Hematopoietic multipotent progenitor cell (in vitro differentiated cells): ENCODE measurements at regions not wholly inside any gene's neighbourhood (a gene's known extent, or its start where the extent isn't known, plus 50 kb on each side); places are given as distances from the start of the nearest gene placed in this dataset.

ENCODE experiments used
- DNase-seq, 3 donors: peaks; one replicate each; pipeline ENCODE4 v3.0.0-alpha.2; 2011 to 2015; ENCODE audit warnings: low read depth in 2 of 3, low spot score in 2 of 3

DNA sequence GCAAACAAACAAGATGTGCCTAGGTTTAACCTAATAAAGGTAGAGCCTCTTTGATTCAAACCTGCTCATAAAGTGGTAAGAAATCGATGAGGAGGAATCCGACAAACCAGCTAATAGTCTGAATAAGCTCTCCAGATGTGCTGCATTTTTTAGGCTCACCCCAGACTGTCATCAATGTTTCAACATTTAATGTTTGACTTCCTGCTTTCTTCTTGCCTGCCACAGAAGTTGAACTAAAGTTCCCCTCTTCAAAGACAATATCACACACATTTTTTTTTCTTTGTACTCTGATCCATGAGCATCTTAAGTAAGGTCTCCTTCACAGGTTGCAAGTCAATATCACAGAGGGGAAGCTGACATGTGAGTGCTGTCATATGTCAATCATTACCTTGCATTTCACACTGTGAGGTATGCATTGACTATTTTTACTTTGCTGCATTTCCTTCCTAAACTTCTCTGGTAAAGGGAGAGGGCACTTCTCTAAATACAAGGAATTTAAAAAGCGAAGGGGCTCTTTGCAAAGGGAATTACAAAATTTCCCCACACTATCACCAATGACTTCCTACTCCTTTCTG lies 172.3 kb upstream of the MCTP2 start:
- DNase-seq, result peak in 1 of 3 donors; percentile 11

DNA sequence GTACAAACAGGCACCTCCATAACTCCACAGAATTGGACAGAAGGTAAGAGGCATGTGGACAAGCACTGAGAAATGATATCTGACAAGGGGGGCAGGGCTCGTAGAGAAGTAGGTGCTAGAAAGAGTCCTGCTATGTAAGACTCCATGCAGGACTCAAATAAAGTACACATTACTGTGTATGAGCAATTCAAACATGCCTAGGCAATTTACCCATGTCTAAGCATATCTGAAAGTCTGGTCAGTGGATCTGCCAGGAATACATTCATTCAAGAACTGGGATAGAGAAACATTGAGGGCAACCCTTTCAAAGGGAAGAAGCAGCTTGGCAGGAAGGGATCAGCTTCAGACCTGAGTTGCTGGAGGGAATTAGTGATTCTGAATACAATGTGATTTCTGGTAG lies 174.1 kb upstream of the MCTP2 start:
- DNase-seq, result no peak

DNA sequence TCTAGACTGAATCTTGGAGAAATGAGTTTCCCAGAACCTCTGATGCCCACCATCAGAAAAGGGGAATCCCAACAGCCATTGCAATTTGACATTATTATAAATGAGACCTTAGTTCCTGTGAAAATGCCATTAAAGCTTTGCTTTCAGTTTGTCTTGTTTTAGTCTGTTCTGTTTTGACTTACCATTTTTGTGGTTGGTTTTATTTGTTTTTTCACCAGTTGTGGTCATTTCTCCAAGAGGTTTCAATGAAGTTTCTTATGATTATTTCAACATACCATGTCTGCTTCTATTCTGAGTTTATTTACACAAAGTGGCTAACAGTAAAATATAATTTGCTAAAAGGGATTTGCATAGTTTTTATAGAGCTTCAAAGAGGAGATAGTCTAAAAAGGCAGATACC lies 175.0 kb upstream of the MCTP2 start:
- DNase-seq, result peak in 1 of 3 donors; percentile 19

DNA sequence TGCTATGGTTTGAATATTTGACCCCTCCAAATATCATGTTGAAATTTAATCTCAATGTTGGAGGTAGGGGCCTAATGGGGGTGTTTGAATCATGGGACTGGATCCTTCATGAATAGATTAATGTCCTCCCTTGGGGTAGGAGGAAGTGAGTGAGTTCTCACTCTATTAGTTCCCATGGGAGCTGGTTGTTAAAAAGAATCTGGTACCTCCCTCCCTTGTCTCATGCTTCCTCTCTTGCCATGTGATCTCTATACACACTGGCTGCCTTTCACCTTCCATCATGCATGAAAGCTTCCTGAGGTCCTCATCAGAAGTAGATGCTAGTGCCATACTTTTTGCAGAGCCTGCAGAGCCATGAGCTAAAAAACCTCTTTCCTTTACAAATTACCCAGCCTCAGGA lies 177.7 kb upstream of the MCTP2 start:
- no peak for DNase-seq

DNA sequence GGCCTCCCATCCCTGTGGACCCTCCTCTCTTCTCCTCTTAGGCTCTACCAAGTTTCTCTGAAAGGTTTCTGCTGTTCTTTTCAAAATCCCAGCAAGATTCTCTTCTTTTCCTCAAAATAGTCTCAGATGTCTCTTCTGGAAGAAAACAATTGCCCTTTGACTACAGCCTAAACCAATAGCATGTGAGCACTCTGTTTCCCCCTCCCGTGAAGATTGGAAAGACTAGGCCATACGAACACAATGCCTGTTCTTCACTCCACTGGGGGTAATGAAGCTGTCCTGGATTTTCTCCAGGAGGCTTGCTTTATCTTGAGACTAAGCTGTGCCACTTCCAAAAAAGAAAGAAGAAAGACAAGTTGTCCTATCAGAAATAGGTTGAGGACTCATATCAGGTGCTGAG lies 178.7 kb upstream of the MCTP2 start:
- no peak for DNase-seq

DNA sequence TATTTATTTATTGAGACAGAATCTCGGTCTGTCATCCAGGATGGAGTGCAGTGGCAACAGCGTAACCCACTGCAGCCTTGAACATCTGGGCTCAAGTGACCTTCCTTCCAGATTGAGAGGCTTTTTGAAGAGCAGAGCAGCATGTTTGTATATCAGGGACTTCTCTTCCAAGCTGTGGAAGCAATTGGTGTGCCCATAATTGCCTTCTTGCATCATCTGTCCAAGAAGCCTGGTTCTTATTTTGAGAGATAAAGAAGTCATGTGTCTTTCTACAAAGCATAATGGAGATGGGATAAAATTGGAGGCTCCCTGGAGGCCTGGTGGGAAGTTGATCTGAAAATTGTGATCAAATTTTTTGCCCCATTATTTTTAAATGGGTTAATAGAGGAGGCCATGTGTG lies 183.8 kb upstream of the MCTP2 start:
- no peak for DNase-seq

DNA sequence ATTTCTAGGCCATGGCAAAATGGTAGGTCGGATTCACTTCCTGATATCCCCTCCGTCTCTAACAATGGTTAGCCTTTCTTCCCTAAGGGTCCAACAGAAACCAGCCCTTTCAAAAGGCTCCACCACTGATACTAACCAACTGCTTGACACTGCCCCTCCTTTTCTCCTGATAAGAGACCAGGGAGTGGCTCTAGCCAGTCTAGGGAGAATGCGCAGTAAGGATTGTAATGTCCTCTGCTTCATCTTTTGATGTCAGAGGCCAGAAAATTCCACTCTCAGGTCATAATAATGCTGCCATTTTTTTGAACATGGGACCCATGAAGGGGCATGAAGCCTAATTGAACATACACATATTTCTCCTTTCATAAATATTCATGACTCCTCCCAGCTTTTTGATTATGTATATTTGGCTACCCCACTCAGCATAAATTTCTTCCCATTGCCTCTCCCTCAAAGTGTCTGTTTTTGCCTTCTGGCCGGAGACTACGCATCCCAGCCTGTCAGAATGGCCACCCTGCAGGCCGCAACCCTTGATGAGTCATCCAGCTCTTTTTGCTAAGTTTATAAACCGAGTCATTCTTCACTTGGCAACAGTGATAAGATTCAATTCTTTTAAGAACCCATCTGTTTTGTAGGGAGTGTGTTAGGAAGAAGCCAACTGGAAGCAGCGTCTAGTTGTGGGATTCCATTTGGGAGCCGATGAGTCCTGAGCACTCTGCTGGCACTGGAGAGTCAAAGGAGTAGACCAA lies 189.0 kb upstream of the MCTP2 start:
- no peak for DNase-seq

DNA sequence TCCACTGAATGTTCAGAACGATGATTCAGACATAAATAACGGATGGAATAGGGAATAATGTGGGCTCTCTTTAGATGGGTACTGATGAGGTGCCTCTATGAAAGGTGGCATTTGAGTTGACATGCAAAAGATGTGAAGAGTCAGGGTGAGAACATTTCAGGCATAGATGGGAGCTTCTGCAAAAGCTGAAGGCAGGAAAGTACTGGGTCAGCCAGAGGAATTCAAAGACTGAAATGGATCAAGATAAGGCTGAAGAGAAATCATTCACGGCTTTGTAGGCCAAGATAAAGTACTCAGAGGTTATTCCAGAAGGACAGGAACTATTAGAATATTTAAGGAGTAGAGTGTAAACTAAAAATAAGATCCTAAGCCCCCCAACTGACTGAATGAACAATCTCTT lies 189.6 kb upstream of the MCTP2 start:
- DNase-seq, result no peak

DNA sequence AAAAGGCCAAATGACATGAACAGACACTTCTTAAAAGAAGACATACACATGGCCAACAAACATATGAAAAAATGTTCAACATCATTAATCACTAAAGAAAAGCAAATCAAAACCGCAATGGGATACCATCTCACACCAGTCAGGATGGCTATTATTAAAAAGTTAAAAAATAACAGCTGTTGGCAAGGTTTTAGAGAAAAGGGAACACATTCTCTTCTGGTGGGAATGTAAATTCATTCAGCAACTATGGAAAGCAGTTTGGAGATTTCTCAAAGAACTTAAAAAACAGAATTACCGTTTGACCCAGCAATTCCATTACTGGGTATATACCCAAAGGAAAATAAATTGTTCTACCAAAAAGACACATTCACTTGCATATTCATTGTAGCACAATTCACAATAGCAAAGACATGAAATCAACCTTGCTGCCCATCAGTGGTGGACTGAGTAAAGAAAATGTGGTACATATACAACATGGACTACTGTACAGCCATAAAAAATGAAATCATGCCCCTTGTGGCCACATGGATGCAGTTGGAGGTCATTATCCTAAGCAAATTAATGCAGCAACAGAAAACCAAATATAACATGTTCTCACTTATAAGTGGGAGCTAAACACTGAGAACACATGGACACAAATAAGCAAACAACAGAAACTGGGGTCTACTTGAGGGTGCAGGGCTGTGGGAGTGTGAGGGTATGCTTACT lies 190.7 kb upstream of the MCTP2 start:
- DNase-seq, result no peak

DNA sequence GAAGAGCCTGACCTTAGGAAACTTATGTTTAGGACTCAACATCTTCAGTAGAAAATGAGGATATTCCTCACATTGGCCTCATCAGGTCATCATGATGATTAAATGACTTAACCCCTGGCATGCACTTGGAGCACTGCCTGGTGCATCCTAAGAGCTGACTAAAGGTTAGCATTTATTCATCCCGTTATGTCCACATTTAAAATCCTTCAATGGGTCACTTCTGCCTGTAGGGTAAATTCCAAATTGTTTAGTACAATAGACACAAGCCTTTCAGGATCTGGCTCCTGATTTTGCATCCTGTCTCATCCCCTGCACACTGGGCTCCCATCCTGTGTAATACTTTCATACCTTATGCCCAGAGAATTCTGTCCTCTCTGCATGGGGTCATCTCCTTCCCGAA lies 195.2 kb upstream of the MCTP2 start:
- no peak for DNase-seq

DNA sequence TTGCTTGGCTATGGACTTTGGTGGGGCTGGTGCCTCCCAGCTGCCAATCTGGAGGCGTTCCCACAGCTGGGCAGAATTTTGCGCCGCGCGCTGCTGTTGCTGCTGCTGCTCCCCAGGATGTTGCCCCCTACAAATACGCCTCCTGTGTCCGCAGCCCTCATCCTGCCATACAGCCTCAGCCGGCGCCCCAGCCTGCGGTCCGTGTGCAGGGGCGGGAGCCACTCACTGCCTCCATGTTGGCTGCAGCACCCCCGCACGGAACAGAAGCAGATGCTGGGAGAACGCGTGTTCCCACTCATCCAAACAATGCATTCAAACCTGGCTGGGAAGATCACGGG lies 197.7 kb upstream of the MCTP2 start:
- DNase-seq, result no peak

DNA sequence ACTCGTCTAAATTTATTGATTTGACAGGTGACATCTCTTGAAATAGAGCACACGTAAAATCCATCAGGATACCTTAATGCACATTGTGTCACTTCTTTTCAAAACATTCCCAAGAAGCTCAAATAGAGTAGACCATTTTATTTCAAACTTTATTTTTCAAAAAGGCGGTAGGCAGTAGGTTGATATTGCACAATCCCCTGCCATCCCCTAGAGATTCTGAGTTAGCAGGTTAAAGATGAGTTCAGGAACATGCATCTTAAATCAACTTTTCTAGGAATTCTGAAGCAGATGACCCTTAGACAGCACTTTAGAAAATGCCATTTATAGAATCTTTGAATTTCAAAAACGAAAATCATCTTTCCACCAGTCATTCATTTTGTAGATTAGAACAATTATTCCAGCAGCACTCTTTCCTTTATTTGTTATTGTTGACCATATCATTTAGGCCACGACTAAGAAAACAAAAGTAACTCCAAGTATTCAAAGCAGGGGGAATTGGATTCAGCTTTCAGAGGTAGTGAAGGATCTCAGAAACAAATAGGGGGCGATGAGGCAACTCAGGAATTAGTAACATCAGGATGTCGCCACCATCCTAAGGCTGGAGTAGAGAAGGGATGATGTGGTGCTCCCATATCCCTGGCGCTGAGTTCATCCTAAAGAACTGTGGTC lies 198.2 kb upstream of the MCTP2 start:
- no peak for DNase-seq

DNA sequence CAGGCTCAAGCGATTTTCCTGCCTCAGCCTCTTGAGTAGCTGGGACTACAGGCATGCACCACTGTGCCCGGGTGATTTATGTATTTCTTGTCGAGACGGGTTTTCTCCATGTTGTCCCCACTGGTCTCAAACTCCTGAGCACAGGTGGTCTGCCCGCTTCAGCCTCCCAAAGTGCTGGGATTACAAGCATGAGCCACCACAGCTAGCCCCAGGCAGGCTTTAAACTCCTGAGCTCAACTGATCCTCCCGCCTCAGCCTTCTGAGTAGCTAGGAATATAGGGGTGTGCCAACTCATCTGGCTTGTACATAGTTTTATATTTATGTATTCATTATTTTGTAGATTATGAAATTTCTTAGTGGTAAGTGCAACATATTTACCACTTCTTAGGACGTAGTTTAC lies 198.8 kb upstream of the MCTP2 start:
- no peak for DNase-seq

DNA sequence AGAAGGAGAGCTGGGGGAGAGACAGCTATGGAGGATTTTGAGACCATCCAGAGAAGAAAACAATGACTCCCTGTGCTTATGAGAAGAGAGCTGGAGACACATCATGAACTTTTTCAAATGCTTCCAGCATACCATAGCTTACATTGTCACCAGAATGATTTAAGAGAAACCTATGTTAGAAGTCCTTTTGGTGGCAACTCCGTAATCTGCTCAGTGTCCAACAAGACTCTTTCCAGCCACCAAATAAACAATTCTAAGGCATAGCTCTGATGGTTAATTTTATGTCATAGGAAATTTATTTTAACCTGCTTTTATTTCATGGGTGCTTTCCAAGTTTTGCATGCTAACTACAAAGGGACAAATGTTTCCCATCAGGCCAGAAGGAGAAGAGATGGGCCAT lies 200.3 kb upstream of the MCTP2 start:
- no peak for DNase-seq

DNA sequence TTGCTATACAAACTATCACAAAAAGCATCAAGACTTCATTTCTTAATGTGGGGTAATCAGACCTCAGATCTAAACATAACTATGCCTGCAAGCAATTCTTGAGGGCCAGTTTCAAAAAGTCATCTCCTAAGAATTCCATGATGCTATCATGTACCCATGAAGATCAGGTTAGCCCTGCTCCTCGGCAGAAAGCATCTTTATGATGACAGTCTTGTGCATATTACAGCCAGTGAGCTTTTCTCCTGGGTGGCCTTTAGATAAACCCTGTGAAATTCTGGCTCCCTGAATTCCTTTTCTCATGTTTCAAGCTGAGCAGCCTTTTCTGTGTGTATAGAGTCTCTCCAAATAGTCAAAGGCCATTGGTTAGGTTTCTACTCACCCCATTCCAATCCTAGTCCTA lies 201.9 kb upstream of the MCTP2 start:
- DNase-seq, result no peak

DNA sequence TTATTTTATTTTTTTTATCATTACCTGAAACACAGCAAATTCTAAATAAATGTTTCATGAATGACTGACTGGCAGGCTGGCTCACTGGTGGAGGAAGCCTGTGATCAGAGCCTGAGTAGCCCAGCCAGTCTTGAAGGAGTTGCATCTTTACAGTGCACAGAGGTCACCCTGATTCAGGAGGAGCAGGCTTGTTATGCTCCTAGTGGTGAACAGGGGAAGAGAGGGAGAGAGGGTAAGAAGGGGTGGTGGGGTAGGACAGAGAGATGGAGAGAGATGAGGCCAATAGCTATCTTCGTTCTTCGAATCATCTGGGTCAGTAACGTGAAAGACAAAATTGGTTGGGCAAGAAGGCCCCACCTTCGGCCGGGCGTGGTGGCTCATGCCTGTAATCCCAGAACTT lies 202.6 kb upstream of the MCTP2 start:
- no peak for DNase-seq

DNA sequence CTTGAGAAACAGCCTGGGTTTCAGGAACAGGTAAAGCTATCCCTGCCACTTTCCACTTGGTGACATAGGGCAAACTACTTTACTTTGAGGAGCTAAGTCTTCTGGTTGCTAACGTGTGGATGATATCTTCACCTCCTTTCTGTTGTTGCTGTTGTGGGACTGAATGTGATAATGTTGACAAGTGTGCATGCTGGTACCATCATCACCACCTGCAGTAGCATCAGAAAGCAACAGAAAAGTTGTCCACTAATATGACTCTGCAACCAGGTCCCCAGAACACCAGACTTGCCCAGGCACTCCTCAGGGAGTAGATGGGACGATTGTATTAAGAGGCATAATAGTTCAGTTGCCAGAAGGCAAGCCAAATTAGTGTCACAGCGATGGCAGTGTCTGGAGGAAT lies 203.2 kb upstream of the MCTP2 start:
- DNase-seq, result no peak

DNA sequence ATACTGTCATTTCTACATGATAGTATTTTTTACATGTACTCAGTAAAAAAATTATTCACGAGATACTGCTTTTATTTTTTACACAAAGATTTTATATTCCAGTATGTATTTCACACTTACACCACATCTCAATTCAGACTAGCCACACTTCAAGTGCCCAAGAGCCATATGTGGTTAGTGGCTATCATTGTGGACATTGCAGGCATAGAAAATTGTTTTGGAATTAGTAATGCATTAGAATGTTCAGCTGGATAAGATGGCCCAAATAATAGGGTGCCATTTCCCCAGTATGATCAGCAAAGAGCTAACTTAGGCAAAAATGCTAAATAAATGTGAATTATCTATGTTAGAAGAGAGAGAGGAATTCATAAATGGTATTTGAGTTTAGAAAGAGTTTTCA lies 203.8 kb upstream of the MCTP2 start:
- DNase-seq, result no peak

DNA sequence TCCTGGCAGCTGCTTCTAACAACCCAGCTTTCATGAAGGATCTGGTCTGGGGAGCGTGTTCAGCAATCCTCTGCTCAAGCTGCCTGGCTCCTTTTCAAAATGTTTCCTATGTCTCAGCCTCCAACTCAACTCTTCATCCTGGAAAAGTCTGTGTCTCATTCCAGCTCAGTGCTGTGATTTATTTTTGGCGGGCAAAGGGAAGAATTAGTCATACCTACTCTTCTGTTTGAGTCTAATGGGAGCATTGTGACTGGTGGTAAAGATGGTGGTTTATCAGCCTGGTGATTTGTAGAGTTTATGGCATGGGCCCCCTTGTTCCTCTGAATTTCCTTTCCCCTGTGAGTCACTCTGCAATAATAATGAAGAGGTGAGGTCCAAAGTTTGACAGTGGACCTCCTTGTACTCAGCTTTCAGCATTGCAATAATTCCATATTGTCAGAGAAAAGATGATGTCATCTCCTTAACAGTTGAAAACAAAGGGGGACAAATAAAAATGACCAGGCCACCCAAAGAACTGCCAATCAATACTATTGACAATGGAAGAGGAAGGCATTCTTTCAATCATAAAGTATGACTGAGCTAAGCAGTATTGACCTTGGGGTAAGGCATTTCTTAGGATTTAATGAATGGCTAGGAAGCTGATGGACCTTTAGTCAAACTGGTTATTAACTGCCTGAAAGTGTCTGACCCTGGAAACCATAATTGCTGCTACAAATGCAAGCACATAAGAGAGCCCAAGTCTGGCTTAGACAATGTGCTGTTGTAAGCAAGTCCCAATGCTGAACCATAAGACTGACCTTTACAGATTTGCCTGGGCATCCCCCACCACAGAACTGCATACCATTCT lies 204.7 kb upstream of the MCTP2 start:
- DNase-seq, result no peak

DNA sequence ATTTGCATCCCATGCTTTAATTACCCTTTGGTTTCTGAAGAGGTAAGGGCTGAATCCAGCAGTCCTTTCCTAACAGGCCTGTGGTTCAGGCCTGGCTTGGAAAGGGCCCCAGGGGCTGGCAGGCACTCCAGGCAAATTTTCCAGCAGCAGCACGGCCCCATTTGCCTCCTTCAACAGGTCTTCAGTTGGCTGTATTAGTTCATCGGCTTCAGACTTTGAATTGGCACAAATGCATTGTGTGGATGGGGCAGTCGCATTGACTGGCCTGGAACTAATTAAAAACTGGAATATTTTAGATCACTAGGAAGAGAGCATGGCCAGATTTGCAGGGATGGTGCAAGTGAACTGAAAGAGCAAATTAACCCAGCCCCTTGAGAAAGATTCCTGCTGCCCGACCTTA lies 207.8 kb upstream of the MCTP2 start:
- DNase-seq, result no peak
